ENCODE measurements at regions not wholly inside any gene's neighbourhood (a gene's known extent, or its start where the extent isn't known, plus 50 kb on each side); places are given as distances from the start of the nearest gene placed in this dataset.

DNA sequence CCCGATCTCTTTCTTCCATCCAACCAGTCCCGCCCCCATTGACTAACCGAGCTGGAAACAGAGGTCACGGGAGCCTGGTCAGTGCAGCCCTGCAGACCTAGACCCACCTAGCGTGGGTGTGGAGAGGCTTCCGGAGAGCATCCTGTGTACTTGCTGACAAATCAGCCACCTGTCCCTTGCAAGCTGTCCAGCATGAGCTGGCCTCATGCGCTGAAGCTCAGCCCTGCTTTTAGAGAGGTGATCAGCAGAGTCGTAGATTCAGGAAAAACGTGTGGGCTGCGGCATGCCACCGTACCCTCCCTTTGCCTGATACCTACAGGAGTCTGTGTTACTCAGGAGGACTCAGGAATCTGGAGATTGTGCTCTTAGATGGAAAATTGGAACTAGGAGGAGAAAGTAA, 80.3 kb upstream of the UQCRFS1 start:
- DNase-seq, result no peak

DNA sequence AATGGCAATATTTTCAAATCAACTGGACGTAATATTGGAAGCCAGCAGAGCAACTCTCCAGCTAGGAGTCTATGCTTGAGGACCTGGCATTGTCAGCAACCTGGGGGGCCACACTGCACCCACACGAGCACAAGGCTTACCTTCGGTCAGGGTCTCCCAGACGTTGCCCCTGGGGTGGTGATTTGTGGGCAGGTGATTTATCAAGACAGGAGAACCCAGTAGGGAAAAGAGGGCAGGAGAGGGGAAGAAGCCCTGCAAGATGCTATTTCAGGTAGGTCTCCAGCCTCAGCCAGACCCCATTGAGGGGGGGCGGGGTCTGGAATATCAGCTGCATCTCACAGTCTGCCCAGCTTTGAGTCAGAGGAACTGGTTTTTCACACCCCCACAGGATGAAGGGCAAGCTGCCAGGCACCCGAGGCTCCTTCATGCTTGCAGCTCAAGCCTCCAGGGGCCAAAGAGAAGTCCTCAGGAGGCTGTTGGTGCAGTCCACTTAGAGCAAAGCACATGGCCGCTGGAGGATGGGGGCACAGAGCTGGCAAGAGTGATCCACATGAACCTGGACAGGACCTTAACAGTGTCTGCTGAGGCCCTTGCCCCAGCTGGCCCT, 80.9 kb upstream of the UQCRFS1 start:
- no peak for DNase-seq

DNA sequence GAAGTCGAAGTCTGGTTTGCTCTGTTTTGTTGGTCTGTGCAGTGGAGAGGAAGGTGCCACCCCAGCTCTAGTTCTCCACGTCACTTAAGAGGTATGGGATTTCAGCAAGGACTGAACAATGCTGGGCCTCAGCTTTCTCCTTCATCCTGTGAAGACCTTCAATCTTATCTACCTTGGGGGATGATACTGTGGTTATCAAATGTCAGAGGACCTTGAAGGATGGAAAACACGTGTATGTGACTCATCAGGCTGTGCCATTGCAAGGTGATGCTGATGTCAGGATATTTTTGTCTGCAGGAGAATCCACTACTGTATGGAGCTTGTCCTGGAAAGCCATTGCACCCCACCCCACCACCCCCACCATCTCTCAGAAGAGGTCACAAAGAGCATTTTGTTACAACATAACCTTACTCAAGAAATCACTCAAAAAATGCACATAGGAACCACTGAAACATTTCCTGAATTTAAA, 81.4 kb upstream of the UQCRFS1 start:
- no peak for DNase-seq

DNA sequence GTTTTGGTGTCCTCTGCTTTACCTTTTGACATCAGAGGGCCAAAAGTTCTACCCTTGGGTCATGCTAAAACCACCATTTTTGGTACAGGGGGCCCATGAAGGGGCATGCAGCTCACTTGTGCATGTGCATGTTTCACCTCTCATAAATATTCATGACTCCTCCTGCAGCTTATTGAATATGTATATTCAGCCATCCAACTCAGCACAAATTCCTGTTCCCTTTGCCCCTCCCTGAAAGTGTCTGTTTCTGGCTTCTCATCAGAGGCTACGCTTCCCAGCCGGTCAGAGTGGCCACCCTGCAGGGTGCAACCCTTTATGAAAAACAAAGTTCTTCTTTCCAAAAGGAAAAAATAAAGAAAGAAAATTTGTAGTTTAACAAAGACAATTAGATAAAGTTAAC, 82.3 kb upstream of the UQCRFS1 start:
- DNase-seq, result no peak

DNA sequence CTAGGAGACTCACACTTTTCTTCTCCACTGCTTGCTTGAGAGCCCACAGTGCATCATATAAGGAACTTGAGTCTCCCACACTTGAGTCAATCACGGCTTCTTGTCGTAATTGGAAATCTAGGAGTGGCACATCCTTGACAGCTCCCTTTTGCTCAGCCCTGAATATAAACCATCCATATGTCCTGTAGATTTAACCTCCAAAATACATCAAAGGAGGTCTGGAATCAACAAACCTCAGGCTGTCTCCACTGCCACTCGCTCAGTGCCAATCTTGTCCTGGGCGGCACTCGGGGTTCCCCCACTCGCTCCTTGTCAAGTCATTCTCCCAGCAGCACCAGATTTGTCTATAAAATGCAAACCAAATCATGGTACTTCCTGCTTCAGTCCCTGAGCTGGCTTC, 84.4 kb upstream of the UQCRFS1 start:
- no peak for DNase-seq

DNA sequence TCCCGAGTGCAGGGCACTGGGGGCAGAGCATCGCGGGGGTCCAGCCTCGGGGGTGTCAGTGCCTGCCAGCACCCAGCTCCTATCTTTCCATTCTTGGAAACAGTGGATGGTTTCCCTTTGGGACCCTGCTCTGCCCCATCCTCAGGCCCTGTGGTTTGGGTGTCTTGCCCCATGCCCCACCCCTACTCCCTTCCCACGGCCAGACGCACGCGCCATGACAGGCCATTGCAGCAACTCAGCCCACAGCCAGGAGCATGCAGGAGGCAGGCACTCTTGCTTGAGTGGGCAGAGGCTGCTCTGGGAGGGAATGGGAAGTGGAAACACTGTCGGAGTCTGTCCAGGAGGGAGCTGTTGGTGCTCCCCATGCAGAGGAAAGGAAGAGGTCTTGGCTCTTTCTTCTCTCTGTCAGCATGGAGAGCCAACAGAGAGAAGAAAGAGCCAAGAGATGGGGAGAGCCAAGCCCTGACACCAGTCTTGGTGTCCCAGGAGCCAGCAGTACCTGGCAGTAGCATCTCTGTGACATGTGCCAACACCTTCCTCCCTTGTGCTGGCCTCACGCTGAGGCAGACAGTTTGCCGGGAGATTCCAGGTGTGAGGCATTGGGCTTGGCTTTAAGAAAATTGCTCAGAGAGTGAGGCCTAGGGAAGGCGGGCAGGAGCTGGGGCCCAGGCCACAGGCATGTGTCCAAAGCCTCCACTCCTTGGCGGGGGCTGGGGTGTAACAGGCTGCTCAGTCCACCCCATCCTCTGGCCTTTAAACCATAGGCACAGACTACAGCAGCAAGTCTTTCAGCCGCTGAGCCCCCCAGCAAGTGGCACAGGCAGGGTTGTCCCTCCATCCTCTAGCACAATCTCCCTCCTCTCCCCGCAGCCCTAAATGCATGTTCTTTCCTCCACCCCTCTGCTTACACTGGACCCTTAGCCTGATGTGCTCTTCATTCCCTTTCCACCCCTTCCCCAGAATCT, 86.7 kb upstream of the UQCRFS1 start:
- DNase-seq, result no peak

DNA sequence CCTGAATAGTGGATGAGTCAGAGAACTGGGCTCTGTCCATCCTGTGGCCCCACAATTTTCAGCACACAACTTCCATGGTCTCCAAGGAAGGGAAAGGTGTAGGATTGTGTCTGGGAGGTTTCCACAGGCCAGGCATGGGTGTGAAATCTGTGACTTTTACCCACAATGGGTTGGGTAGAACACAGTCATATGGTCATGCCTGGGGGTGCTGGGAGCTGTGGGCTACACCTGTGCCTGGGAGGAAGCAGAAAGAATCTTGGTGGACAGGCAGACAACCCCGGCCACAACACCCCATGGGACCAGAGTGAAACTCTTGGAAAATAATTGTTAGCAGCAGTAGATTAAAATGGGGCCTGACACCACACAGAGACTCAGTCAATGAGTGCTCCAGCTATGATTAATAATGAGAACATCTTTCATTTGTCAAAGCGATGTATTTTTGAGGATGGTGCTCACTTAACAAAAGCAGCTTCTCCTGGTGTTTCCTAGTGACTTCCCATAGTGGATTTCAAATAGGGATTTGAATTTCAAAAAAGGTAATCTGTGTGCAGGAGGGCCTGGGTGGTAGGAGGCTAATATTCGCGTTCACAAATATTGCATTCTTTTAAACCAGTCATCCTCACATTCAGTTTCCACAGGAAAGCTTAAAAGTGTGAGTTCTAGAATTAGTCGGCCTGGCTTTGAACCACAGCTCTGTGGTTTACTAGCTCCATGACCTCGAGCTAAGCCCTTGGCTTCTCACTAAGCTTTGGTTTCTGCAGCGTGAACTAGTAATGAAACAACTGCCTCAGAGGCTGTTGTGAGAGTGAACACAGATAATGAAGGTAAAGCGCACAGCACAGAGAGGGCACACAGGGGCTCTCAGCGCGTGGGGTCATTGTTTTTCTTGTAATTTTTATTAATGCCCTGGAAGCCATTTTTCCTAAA, 89.3 kb upstream of the UQCRFS1 start:
- DNase-seq, result no peak

DNA sequence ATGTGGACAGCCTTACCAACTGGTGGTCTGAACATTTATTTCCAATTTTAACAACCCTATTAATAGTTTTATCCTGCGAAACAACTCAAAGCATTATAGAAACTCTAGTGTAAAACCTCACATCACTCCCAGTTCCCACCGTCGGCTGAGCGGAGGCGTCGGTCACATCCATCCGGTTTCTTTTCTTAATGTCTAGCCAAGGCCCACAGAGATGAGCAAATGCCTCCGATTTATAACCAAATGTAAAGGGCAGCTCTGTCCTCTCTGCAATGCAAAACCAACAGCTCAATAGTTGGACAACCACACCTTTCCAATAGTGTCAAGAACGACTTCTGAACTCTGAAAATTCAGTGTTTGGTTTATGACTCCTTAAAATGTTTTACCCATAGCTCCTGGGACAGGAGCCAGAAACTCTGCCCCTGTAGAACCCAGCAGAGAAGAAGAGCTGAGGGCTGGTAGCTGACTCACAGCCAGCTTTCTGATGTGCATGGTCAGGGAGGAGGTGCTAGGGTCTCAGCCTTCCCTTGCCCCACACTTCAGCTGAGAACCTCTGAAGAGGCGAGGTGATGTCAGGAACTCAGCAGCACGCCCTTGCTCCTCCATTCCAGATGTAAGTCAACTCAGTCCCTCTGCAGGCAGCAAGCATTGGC, 90.2 kb upstream of the UQCRFS1 start:
- DNase-seq, result no peak

DNA sequence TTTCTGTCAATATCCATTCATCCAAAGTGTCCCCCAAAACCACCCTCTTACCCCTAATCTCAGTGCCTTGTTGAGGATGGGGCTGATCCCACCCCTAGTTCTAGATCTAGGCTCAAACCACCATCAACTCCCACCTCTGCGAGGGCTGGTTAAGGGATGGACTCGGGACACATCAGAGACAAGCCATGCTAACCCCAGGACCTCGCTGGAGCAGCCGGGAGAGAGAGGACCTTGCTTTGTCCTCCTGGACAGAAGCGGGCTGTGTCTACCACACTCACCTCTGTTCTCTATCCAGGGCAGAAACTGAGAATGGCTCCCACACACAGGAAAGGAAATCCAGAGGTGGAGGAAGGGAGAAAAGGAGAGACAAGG, 90.8 kb upstream of the UQCRFS1 start:
- DNase-seq, result no peak

DNA sequence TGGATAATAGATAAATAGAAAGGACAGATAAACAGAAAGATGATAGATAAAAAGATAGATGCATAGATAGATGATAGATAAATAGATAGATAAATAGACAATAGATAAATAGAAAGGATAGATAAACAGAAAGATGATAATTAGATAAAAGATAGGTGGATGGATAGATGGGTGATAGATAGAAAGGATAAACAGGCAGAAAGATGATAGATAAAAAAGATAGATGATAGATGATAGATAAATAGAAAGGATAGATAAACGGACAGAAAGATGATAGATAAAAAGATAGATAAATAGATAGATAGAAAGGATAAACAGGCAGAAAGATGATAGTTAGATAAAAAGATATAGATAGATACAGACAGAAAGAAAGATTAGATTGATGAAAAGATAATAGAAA, 92.3 kb upstream of the UQCRFS1 start:
- no peak for DNase-seq

DNA sequence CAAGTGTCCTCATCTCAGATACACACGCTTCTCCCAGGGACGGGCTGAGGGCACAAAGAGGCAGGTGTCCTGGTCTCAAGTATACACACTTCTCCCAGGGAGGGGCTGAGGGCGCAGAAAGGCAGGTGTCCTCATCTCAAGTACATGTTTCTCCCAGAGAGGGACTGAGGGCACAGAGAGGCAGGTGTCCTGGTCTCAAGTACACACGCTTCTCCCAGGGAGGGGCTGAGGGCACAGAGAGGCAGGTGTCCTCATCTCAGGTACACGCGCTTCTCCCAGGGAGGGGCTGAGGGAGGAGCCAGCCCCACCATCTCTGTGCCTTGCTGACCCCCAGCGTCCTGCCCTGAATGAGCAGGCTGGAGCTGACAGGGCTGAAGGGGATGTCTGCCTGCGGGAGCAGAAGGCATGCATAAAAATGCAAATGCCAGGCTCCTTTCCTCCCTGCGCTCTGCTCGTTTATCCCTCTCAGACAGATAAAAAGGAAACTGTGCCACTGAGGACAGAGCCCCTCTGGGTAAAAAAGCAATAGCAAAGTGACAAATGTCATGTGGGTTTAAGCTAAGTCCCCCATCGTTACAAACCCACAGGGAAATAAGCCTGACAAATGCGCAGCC, 96.1 kb upstream of the UQCRFS1 start:
- DNase-seq, result no peak

DNA sequence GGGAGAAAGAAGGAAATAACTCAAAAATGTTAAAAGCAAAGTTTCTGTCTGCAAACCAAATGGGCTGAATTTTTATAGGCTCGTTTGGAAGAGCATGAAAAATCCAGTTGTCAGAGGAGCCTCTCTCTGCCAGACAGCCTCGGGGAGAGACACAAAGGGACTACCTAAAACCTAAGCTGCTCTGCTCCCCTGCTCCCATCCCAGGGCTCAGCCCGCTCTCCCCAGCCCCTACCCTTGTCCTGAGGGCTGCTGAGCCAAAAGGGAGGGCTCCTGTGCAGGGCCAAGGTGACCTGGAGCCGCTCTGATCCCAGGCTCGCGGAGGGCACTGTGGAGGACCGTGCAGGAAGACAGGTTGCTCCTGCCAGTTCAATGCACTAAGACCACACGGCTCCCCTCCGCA, 96.7 kb upstream of the UQCRFS1 start:
- DNase-seq, result no peak

DNA sequence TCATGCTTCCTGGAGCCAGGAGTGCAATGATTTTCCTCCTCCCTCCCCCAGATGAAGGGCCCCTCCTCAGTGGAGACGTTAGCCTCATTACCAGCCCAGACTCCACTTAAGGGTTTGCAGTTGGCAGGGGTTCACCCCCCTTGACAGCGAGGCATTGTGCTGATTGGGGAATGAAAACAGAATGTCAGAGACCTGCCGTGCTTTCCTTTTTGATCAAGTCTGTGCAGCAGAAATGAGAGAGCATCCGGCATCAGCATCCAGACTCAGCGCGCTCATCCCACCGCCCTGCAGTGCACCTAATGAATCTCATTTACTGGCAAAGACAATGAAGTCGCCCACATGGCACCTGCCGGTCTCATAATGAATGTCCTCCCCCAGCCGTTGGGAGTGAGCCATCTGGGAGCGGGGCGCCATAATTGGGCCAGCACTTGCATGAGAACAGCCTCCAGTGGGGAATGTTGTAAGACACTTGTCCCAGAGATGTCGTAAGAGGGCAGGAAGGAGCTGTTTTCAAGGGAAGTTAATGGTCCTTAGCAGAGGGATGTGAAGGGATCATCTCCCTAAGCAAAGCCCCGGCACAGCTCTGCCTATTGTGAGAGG, 98.3 kb upstream of the UQCRFS1 start:
- no peak for DNase-seq

DNA sequence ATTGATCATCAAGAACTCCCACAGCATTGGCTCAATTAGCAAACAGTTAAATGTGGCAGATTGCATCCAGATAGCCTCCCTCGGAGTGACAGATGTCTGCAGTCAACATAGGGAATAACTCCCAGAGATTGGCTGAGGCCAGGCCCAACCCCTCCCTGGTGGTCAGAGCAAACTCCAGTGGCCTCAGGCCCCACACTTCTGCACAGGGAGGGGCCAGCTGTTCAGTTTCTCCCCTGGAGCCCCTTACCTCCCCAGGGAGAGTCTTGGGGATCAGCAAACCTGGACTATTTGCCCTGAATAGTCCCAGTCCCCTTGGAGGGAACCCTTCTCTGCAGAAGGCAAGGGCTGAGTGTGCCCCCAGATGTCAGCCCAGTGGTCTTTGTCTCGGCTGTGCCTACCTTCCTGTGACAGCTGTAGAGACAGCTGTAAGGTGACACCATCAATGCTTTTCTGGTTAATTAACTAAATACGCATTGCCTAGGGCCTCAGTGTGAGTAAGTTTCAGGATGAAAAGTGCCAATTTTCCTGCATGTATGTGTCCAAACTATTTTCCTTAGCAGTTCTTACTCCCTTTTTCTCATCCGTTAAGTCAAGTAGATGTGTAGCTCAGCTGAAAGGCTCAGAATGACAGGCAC, 102.7 kb upstream of the UQCRFS1 start:
- DNase-seq, result no peak

DNA sequence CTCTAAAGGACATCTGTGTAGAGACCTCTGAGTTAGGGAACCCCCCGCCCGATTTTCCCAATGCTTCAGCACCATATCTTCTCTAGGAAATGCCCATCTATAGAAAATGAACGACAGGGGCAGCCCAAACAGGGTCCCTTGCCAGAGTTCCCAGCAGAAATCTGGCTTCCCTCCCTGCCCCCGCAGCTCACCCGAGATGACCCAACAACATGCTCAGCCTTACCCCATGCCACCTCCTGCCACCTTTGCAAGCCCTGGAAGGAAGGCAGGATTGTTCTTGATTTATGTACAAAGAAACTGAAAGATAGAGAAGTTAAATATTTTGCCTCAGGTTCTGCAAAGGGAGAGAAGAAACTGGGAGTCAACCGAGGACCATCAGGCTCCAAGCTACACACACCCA, 105.6 kb upstream of the UQCRFS1 start:
- DNase-seq, result no peak

DNA sequence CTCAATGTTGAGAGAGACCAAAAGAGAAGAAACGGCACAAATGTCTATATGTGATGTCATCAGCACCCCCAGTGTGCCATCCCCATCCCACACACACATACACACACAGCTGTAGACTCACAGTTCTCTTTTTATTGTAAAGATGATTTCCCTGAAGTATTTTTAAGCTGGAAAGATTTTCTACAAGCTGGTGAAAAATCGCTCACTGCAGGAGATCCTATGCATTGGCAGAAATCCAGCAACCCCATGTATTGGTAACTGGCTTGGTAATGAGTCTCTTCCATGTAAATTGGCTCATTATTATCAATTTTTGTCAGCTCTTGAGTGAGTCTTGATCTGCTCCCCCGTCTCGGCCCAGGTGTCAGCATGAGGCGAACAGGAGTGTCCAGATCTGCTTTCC, 107.1 kb upstream of the UQCRFS1 start:
- DNase-seq, result no peak

DNA sequence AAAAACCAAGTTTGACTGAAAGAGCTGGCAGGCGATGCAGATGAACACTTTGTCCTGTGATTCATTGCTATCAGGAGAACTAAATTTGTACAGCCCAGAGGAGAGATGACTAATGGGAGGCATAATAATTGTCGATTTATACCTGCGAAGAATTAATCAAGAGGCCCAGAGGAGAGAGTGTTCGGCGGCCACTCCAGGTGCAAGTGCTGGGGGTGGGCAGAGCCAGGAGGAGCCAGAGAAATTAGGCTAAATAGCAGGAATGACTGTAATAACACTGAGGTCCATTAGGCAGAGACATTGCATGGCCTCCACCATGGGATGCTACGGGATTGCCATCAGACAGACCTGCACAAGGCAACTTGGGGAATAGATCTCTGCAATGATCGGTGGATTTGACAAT, 107.7 kb upstream of the UQCRFS1 start:
- no peak for DNase-seq

DNA sequence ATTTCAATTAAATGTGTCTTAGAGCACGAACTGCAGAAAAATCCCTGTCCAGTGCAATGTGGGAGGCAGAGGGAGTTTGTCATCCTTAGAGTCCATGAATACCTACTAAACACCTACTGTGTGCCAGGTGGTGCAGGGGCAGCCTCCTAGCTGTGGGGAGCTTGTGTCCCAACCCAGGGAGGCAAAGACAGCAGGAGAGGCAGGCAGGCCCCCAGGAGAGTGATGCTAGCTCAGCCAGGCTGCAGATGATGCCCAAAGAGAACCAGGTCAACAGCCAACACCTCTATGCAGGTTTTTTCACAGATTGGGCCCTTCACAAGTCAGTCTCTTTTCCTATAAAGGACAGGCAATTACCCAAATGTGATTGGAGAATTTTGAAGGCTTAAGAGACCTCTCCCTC, 108.2 kb upstream of the UQCRFS1 start:
- no peak for DNase-seq

DNA sequence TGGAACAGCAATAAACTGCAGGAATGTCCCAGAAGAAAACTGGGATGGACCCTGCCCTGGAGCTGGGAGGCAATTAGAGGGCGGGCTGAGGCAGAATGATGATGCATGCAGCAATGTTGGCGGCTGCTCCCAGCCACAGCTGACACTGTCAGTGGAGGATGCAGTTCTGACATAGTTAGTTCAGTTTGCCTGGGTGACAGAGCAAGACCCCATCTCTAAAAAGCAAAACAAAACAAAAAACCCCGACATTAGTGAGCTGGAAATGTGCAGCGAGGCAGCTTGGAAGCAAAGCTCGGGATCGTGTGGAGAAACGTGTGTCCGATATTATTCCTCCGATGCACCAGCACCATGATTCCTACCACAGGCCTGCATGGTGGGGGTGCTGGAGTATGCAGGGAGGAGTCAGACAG, 110.1 kb upstream of the UQCRFS1 start:
- DNase-seq, result no peak

DNA sequence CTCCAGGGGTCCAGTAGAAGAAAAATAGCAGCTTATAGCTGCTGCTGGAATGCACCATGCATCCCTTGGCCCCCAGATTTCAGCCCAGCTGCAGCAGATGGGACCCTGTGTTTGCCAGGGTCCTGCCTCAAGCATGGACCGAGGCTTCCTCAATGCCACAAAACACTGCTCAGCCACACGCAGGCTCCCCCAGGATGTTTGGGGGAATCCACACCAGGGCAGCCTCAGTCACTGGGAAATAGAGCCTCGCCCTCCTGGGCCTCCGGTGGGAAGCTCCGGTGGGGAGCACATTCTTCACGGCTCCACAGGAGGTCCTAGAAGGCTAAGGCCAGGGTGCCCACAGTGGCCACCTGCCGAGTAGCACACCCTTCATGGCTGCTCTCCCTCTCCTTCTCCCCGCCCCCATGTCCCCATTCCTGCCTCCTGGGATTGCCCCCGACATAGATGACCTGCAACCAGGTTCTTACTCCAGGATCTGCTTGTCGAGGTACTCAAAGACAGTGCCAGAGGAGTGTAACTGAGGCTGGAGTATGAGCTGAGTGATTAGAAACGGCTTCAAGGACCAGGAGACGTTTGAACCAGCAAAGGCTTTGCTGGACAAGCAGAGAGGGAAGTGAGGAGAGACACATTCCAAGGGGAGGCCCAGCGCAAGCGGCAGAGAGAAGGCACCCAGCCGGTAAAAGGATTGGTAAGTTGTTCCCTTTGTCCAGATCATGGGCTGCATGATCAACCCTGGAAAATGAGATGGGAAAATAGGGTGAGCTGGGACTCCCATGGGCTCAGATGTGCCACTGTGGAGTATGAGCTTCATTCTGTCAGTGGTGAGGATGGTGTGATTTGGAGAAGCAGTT, 110.7 kb upstream of the UQCRFS1 start:
- DNase-seq, result no peak

DNA sequence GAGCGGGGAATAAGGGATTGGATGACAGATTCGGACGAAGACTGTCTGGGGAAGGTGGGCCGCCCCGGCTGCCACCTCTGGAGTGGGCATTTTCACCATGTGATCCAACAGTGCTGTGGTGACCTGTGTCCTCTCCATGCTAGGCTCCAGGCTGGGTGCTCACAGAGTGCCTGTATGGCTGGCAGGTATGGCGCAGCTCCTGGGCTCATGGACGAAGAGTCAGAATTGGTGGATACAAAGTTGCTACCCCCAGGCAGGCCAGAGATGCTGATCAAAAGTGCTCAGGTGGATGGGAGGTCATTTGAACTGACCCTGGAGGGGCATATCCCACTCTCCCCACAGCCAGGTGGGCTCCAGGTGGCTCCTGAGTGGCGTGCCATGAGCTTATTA, 111.3 kb upstream of the UQCRFS1 start:
- DNase-seq, result no peak
